ENCODE measurements at regions not wholly inside any gene's neighbourhood (a gene's known extent, or its start where the extent isn't known, plus 50 kb on each side); places are given as distances from the start of the nearest gene placed in this dataset.

- peaks cover 0 to 4% (median 0%) of the 10 kb centered on the region in 5 donors for H3K27me3 Mint-ChIP-seq
- POLR2A ChIA-PET: no interaction called here
- H3K4me3 Mint-ChIP-seq: no peak overlapping the region
- H3K4me1 Mint-ChIP-seq: no peaks in the 10 kb centered on the region
- ATAC-seq (no peak), DNase-seq (no peak)
- H3K36me3 Mint-ChIP-seq: no peaks in the 10 kb centered on the region
- H3K9me3 Mint-ChIP-seq: no peaks in the 10 kb centered on the region
- H3K27ac Mint-ChIP-seq: no peak overlapping the region
These were observed 300.6 kb upstream of the C11orf87 start for GRCh38 chr11:109121173-109121932.

- ATAC-seq (no peak), DNase-seq (no peak)
- no peaks in the 10 kb centered on the region for H3K9me3 Mint-ChIP-seq
- H3K36me3 Mint-ChIP-seq: no peaks in the 10 kb centered on the region
- H3K4me3 Mint-ChIP-seq: no peak overlapping the region
- no peaks in the 10 kb centered on the region for H3K4me1 Mint-ChIP-seq
- peaks cover 0 to under 1% (median 0%) of the 10 kb centered on the region in 5 donors for H3K27me3 Mint-ChIP-seq
- POLR2A ChIA-PET: no interaction called here
- H3K27ac Mint-ChIP-seq: no peak overlapping the region
These were observed 297.9 kb upstream of the C11orf87 start for GRCh38 chr11:109123816-109124787.

- H3K4me1 Mint-ChIP-seq: no peaks in the 10 kb centered on the region
- ATAC-seq: no peak
- DNase-seq: no peak
- POLR2A ChIA-PET: no interaction called here
- no peak overlapping the region for H3K4me3 Mint-ChIP-seq
- no peak overlapping the region for H3K27ac Mint-ChIP-seq
- H3K27me3 Mint-ChIP-seq: peaks cover 0 to 2% (median 0%) of the 10 kb centered on the region in 5 donors
- H3K36me3 Mint-ChIP-seq: no peaks in the 10 kb centered on the region
- H3K9me3 Mint-ChIP-seq: peaks cover 0 to 7% (median 2%) of the 10 kb centered on the region in 9 donors
These were observed 291.1 kb upstream of the C11orf87 start for GRCh38 chr11:109130910-109131309.

GRCh38 chr11:109132539-109132938, 289.5 kb upstream of the C11orf87 start:
- Mint-ChIP-seq H3K27me3 (peaks cover 0 to 2% (median 0%) of the 10 kb centered on the region in 5 donors), H3K4me1 (no peaks in the 10 kb centered on the region), H3K9me3 (peaks cover 0 to 9% (median 4%) of the 10 kb centered on the region in 9 donors), H3K4me3 (no peak overlapping the region), H3K36me3 (no peaks in the 10 kb centered on the region), H3K27ac (no peak overlapping the region)
- POLR2A ChIA-PET: no interaction called here
- ATAC-seq (no peak), DNase-seq (no peak)

- H3K9me3 Mint-ChIP-seq: peaks cover 0 to 9% (median 4%) of the 10 kb centered on the region in 9 donors
- DNase-seq (no peak), ATAC-seq (no peak)
- peaks cover 0 to 2% (median 0%) of the 10 kb centered on the region in 5 donors for H3K27me3 Mint-ChIP-seq
- H3K4me3 Mint-ChIP-seq: no peak overlapping the region
- no peak overlapping the region for H3K27ac Mint-ChIP-seq
- H3K4me1 Mint-ChIP-seq: no peaks in the 10 kb centered on the region
- POLR2A ChIA-PET: no interaction called here
- no peaks in the 10 kb centered on the region for H3K36me3 Mint-ChIP-seq
These were observed 288.8 kb upstream of the C11orf87 start for GRCh38 chr11:109133159-109133558.

GRCh38 chr11:109135627-109136026, 286.4 kb upstream of the C11orf87 start:
- Mint-ChIP-seq H3K27ac (no peak overlapping the region), H3K27me3 (peaks cover 0 to 4% (median 3%) of the 10 kb centered on the region in 5 donors), H3K9me3 (peaks cover 0 to 10% (median 4%) of the 10 kb centered on the region in 9 donors), H3K4me3 (no peak overlapping the region), H3K36me3 (no peaks in the 10 kb centered on the region), H3K4me1 (no peaks in the 10 kb centered on the region)
- POLR2A ChIA-PET: no interaction called here
- DNase-seq (no peak), ATAC-seq (no peak)

- Mint-ChIP-seq H3K27me3 (peaks cover 3 to 11% (median 6%) of the 10 kb centered on the region in 5 donors), H3K9me3 (peaks cover 0 to 10% (median 4%) of the 10 kb centered on the region in 9 donors), H3K4me3 (no peak overlapping the region), H3K36me3 (no peaks in the 10 kb centered on the region), H3K4me1 (no peaks in the 10 kb centered on the region), H3K27ac (no peak overlapping the region)
- DNase-seq (no peak), ATAC-seq (no peak)
- POLR2A ChIA-PET: no interaction called here
These were observed 283.8 kb upstream of the C11orf87 start for GRCh38 chr11:109138196-109138595.

GRCh38 chr11:109140426-109140825, 281.6 kb upstream of the C11orf87 start:
- POLR2A ChIA-PET: no interaction called here
- Mint-ChIP-seq H3K4me1 (no peaks in the 10 kb centered on the region), H3K27me3 (peaks cover 3 to 17% (median 7%) of the 10 kb centered on the region in 5 donors), H3K36me3 (no peaks in the 10 kb centered on the region), H3K27ac (no peak overlapping the region), H3K4me3 (no peak overlapping the region), H3K9me3 (peaks cover 0 to 15% (median 4%) of the 10 kb centered on the region in 9 donors)
- ATAC-seq: no peak
- DNase-seq: no peak

GRCh38 chr11:109140857-109141515, 281.0 kb upstream of the C11orf87 start:
- peaks cover 0 to 11% (median under 1%) of the 10 kb centered on the region in 9 donors for H3K9me3 Mint-ChIP-seq
- H3K27ac Mint-ChIP-seq: no peak overlapping the region
- no peak overlapping the region for H3K4me3 Mint-ChIP-seq
- POLR2A ChIA-PET: no interaction called here
- ATAC-seq (no peak), DNase-seq (no peak)
- peaks cover 4 to 17% (median 7%) of the 10 kb centered on the region in 5 donors for H3K27me3 Mint-ChIP-seq
- no peaks in the 10 kb centered on the region for H3K4me1 Mint-ChIP-seq
- H3K36me3 Mint-ChIP-seq: no peaks in the 10 kb centered on the region

- H3K4me1 Mint-ChIP-seq: no peaks in the 10 kb centered on the region
- peaks cover 2 to 27% (median 7%) of the 10 kb centered on the region in 5 donors for H3K27me3 Mint-ChIP-seq
- H3K36me3 Mint-ChIP-seq: no peaks in the 10 kb centered on the region
- DNase-seq (no peak), ATAC-seq (no peak)
- peaks cover 0 to 5% (median 0%) of the 10 kb centered on the region in 9 donors for H3K9me3 Mint-ChIP-seq
- H3K27ac Mint-ChIP-seq: no peak overlapping the region
- POLR2A ChIA-PET: no interaction called here
- H3K4me3 Mint-ChIP-seq: no peak overlapping the region
These were observed 276.7 kb upstream of the C11orf87 start for GRCh38 chr11:109145287-109145686.

- no peak overlapping the region for H3K4me3 Mint-ChIP-seq
- no peak for DNase-seq
- no peak for ATAC-seq
- H3K27ac Mint-ChIP-seq: no peak overlapping the region
- peaks cover under 1 to 23% (median 6%) of the 10 kb centered on the region in 5 donors for H3K27me3 Mint-ChIP-seq
- H3K4me1 Mint-ChIP-seq: no peaks in the 10 kb centered on the region
- peaks cover 0 to 7% (median 0%) of the 10 kb centered on the region in 9 donors for H3K9me3 Mint-ChIP-seq
- POLR2A ChIA-PET: no interaction called here
- H3K36me3 Mint-ChIP-seq: no peaks in the 10 kb centered on the region
These were observed 274.3 kb upstream of the C11orf87 start for GRCh38 chr11:109147726-109148125.

GRCh38 chr11:109148669-109149068, 273.3 kb upstream of the C11orf87 start:
- H3K27ac Mint-ChIP-seq: no peak overlapping the region
- POLR2A ChIA-PET: no interaction called here
- DNase-seq: no peak
- no peak overlapping the region for H3K4me3 Mint-ChIP-seq
- no peak for ATAC-seq
- no peaks in the 10 kb centered on the region for H3K4me1 Mint-ChIP-seq
- no peaks in the 10 kb centered on the region for H3K36me3 Mint-ChIP-seq
- H3K27me3 Mint-ChIP-seq: peaks cover 0 to 21% (median 2%) of the 10 kb centered on the region in 5 donors
- peaks cover 0 to 9% (median 0%) of the 10 kb centered on the region in 9 donors for H3K9me3 Mint-ChIP-seq
